Bronchial epithelial cell (primary cell): ENCODE measurements at regions not wholly inside any gene's neighbourhood (a gene's known extent, or its start where the extent isn't known, plus 50 kb on each side); places are given as distances from the start of the nearest gene placed in this dataset.
"Not testable (repeated sequence)": the region's sequence is repeated elsewhere in the genome, so short reads cannot be mapped to it uniquely, and the experiment has no call there.

Experiments used
- DNase-seq: peaks from one replicate; pipeline ENCODE4 v3.0.0-alpha.2; 2010; ENCODE audit warnings: low read depth
- FAIRE-seq: peaks from 2 replicates; lab custom pipeline; 2011; peaks lifted over from hg19 to GRCh38; lab: Jason Lieb, UNC
- H3K27me3 ChIP-seq: 2 replicates; pipeline ENCODE4 v1.5.1; 2011; ENCODE audit warnings: low read length; ENCODE audit not compliant: control insufficient read depth, insufficient read depth
- H3K36me3 ChIP-seq: 2 replicates; pipeline ENCODE4 v1.5.1; 2011; ENCODE audit warnings: low read length; ENCODE audit not compliant: control insufficient read depth, insufficient read depth
- H3K4me3 ChIP-seq: 2 replicates; pipeline ENCODE4 v1.5.1; 2011; ENCODE audit warnings: mild to moderate bottlenecking, low read depth, low read length, control low read depth
- TF ChIP-seq, protein P1 (sequence below): IDR thresholded peaks from 2 replicates; pipeline ENCODE4 v1.5.1; 2011; ENCODE audit warnings: mild to moderate bottlenecking, moderate library complexity, low read length, control low read depth, inconsistent platforms; ENCODE audit not compliant: insufficient read depth, severe bottlenecking

DNA sequence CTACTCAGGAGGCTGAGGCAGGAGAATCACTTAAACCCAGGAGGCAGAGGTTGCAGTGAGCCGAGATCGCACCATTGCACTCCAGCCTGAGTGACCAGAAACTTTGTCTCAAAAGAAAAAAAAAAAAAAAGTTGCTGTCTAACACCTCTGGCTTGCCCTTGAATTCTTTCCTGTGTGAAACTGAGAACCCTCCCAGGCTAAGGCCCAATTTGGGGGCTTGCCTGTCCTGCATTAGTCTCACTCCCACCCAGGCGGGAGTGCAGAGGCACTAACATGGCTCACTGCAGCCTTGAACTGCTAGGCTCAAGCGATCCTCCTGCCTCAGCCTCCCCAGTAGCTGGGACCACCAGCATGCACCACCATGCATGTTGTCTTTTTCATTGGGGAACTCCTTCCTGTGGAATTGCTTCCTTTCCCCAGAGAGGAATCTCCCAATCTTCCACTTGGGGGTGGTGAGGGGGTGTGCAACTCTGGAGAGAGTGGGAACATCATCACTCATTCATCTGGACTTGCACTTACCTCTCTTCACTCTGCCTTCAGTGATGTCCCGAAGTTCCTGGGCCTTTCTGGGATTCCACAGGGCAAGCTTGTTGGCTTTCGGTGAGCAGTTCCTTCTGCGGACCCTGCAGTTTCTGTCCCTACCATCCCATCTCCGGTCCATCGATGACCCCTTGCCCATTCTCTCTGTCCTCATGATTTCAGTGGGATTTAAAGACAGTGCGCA is 62.1 kb upstream of the CREB3L1 start:
- TF ChIP-seq, protein P1, sequence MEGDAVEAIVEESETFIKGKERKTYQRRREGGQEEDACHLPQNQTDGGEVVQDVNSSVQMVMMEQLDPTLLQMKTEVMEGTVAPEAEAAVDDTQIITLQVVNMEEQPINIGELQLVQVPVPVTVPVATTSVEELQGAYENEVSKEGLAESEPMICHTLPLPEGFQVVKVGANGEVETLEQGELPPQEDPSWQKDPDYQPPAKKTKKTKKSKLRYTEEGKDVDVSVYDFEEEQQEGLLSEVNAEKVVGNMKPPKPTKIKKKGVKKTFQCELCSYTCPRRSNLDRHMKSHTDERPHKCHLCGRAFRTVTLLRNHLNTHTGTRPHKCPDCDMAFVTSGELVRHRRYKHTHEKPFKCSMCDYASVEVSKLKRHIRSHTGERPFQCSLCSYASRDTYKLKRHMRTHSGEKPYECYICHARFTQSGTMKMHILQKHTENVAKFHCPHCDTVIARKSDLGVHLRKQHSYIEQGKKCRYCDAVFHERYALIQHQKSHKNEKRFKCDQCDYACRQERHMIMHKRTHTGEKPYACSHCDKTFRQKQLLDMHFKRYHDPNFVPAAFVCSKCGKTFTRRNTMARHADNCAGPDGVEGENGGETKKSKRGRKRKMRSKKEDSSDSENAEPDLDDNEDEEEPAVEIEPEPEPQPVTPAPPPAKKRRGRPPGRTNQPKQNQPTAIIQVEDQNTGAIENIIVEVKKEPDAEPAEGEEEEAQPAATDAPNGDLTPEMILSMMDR: no peak
- Histone ChIP-seq H3K4me3 (no peak overlapping the region), H3K36me3 (no peaks in the 10 kb centered on the region), H3K27me3 (no peaks in the 10 kb centered on the region)
- DNase-seq: no peak
- no peak for FAIRE-seq

DNA sequence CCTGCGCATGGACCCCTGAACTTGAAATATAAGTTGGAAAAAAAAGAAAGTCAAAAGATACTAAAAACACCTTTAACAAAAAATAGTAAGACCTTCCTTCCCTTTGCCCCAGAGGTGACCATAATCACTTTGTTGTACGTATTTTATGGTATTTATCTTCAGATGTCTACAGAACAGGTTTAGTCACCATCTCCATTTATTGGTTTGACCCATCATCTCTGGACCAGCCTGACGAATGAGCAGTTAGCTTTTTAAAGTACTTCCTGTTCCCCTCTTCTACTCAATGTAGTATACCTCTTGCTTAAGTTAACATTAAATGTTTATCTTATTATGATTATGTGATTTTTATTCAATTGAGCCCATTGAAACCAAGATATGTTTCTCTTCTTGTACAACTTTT is 64.7 kb upstream of the CREB3L1 start:
- DNase-seq: no peak
- FAIRE-seq: no peak
- H3K27me3 ChIP-seq: no peaks in the 10 kb centered on the region
- no peaks in the 10 kb centered on the region for H3K36me3 ChIP-seq
- no peak overlapping the region for H3K4me3 ChIP-seq
- TF ChIP-seq, protein P1: no peak

DNA sequence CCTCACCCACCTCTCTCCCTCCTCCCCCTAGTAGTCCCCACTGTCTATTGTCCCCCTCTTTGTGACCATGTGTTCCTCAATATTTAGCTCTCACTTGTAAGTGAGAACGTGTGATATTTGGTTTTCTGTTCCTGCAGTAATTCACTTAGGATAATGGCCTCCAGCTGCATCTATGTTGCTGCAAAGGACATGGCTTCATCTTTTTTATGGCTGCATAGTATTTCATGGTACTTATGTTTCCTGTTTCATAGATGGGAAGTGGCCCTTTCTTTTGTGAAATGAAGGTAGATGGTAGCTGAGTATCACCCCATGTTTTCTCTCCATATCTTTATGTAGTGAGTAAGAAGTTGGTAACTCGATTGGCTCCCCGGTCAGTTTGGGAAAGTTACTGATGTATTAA is 66.6 kb upstream of the CREB3L1 start:
- no peak for DNase-seq
- no peak overlapping the region for H3K4me3 ChIP-seq
- TF ChIP-seq, protein P1: no peak
- FAIRE-seq: no peak
- H3K36me3 ChIP-seq: no peaks in the 10 kb centered on the region
- H3K27me3 ChIP-seq: no peaks in the 10 kb centered on the region

GRCh38 chr11:46210133-46210636 is 67.3 kb upstream of the CREB3L1 start:
- Histone ChIP-seq H3K36me3 (no peaks in the 10 kb centered on the region), H3K27me3 (peaks cover under 1% of the 10 kb centered on the region), H3K4me3 (no peak overlapping the region)
- FAIRE-seq (no peak), DNase-seq (peak; percentile 68)
- TF ChIP-seq, protein P1: no peak

DNA sequence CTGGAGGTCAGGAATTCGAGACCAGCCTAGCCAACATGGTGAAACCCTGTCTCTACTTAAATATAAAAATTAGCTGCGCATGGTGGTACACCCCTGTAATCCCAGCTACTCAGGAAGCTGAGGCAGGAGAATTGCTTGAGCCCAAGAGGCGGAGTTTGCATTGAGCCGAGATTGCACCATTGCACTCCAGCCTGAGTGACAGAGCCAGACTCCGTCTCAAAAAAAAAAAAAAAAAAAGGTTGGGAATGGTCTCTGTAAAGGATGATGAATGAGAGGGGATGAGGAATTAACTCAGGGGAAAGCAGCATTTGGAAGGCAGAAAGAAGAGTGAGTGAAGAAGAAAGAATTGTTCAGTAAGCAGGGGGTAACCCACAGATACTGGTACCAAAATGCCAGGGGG is 67.8 kb upstream of the CREB3L1 start:
- H3K27me3 ChIP-seq, DNase-seq, H3K36me3 ChIP-seq, FAIRE-seq, H3K4me3 ChIP-seq: not testable (repeated sequence)

DNA sequence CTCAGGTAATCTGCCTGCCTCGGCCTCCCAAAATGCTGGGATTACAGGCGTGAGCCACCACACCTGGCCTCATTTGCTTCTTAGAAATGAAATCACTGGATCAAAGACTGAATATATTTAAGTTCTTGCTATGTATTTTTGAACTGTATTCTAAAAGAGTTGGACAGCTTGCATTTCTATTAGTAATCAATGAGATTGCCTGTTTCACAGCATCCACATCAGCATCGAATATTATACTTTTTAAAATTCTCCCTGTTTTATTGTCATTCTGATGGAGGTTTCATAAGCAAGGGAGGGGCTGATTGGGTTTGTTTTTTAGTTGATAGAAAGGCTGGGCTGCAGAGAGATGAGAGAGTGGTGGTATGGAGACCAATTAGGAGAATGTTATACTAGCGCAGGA is 68.7 kb upstream of the CREB3L1 start:
- H3K4me3 ChIP-seq: no peak overlapping the region
- TF ChIP-seq, protein P1: no peak
- H3K36me3 ChIP-seq: no peaks in the 10 kb centered on the region
- no peak for DNase-seq
- FAIRE-seq: no peak
- H3K27me3 ChIP-seq: peaks cover 9% of the 10 kb centered on the region
